Neutrophil (primary cell): ENCODE measurements at regions not wholly inside any gene's neighbourhood (a gene's known extent, or its start where the extent isn't known, plus 50 kb on each side); places are given as distances from the start of the nearest gene placed in this dataset.

Source experiments
- H3K27ac ChIP-seq: fragments of 200-600 bp; sonication (generic); 2 replicates; pipeline ENCODE4 v1.5.1; 2016; ENCODE audit warnings: mild to moderate bottlenecking, moderate library complexity
- H3K27me3 ChIP-seq: fragments of 200-600 bp; sonication (generic); 2 replicates; pipeline ENCODE4 v1.6.0; 2016; ENCODE audit warnings: mild to moderate bottlenecking
- H3K36me3 ChIP-seq: fragments of 200-600 bp; sonication (generic); 2 replicates; pipeline ENCODE4 v1.5.1; 2017
- H3K4me1 ChIP-seq, 2 experiments: fragments of 200-600 bp in 1 of 2; sonication (generic) in 1 of 2; 1 replicate in 1 of 2; 2 replicates in 1 of 2; pipeline versions ENCODE4 v1.5.1 to v1.6.1; 2013 to 2016; ENCODE audit warnings: low read depth in 1 of 2, low read length in 1 of 2, mild to moderate bottlenecking in 1 of 2, moderate library complexity in 1 of 2; ENCODE audit not compliant: control insufficient read depth in 1 of 2, insufficient read depth in 1 of 2
- H3K4me3 ChIP-seq, 2 experiments: fragments of 200-600 bp in 1 of 2; sonication (generic) in 1 of 2; 1 replicate in 1 of 2; 2 replicates in 1 of 2; pipeline ENCODE4 v1.5.1; 2013 to 2016; ENCODE audit warnings: low read depth in 1 of 2, low read length in 1 of 2, mild to moderate bottlenecking in 1 of 2, moderate library complexity in 1 of 2
- H3K9me3 ChIP-seq: fragments of 200-600 bp; sonication (generic); 2 replicates; pipeline ENCODE4 v1.5.1; 2016
- CTCF ChIP-seq: fragments of 200-600 bp; sonication (generic); IDR thresholded peaks from 2 replicates; pipeline ENCODE4 v1.5.1; 2016; ENCODE audit warnings: antibody characterized with exemption

- no peak overlapping the region for H3K27ac ChIP-seq
- H3K36me3 ChIP-seq: no peaks in the 10 kb centered on the region
- H3K4me1 ChIP-seq: no peaks in the 10 kb centered on the region
- no peak overlapping the region for H3K4me3 ChIP-seq
- no peaks in the 10 kb centered on the region for H3K27me3 ChIP-seq
- no peaks in the 10 kb centered on the region for H3K9me3 ChIP-seq
- TF ChIP-seq CTCF: no peak
Measured at GRCh38 chr5:2253040-2253975, 370.6 kb upstream of the IRX4 start.

GRCh38 chr5:2251751-2252150 lies 369.0 kb upstream of the IRX4 start:
- H3K9me3 ChIP-seq: no peaks in the 10 kb centered on the region
- H3K36me3 ChIP-seq: no peaks in the 10 kb centered on the region
- no peak overlapping the region for H3K4me3 ChIP-seq
- TF ChIP-seq CTCF: no peak
- no peaks in the 10 kb centered on the region for H3K27me3 ChIP-seq
- no peaks in the 10 kb centered on the region for H3K4me1 ChIP-seq
- no peak overlapping the region for H3K27ac ChIP-seq

- Histone ChIP-seq H3K4me1 (no peaks in the 10 kb centered on the region), H3K36me3 (no peaks in the 10 kb centered on the region), H3K9me3 (no peaks in the 10 kb centered on the region), H3K4me3 (no peak overlapping the region), H3K27ac (no peak overlapping the region), H3K27me3 (no peaks in the 10 kb centered on the region)
- TF ChIP-seq CTCF: no peak
Measured at GRCh38 chr5:2251298-2251697, 368.6 kb upstream of the IRX4 start.

GRCh38 chr5:2250365-2250950 lies 367.7 kb upstream of the IRX4 start:
- no peak for TF ChIP-seq CTCF
- H3K4me3 ChIP-seq: no peak overlapping the region
- no peaks in the 10 kb centered on the region for H3K36me3 ChIP-seq
- H3K9me3 ChIP-seq: no peaks in the 10 kb centered on the region
- no peaks in the 10 kb centered on the region for H3K4me1 ChIP-seq
- H3K27ac ChIP-seq: no peak overlapping the region
- no peaks in the 10 kb centered on the region for H3K27me3 ChIP-seq

GRCh38 chr5:2249442-2249841 lies 366.7 kb upstream of the IRX4 start:
- no peaks in the 10 kb centered on the region for H3K9me3 ChIP-seq
- H3K27me3 ChIP-seq: no peaks in the 10 kb centered on the region
- no peak overlapping the region for H3K4me3 ChIP-seq
- TF ChIP-seq CTCF: no peak
- no peaks in the 10 kb centered on the region for H3K4me1 ChIP-seq
- no peaks in the 10 kb centered on the region for H3K36me3 ChIP-seq
- no peak overlapping the region for H3K27ac ChIP-seq
